ENCODE measurements at regions not wholly inside any gene's neighbourhood (a gene's known extent, or its start where the extent isn't known, plus 50 kb on each side); places are given as distances from the start of the nearest gene placed in this dataset.

- Histone ChIP-seq H2AFZ (ENCODE audit: insufficient read depth, low read depth, low read length, poor library complexity, severe bottlenecking) (no peak overlapping the region), H3K79me2 (ENCODE audit: insufficient read depth, low read length) (no peaks in the 10 kb centered on the region), H3K9ac (ENCODE audit: insufficient read depth, low read length, poor library complexity, severe bottlenecking) (no peak overlapping the region), H4K20me1 (ENCODE audit: insufficient read depth, low read length) (no peaks in the 10 kb centered on the region), H3K4me2 (replicated peaks; ENCODE audit: extremely low read depth, low read length, poor library complexity, severe bottlenecking) (no peak overlapping the region), H3K9me3 (replicated peaks in 1 of 2; ENCODE audit: control insufficient read depth in 1 of 2, insufficient read depth in 1 of 2, low read length in 2 of 2) (peaks cover 1 to 71% of the 10 kb centered on the region in 2 donors), H3K27ac (ENCODE audit: low read depth in 1 of 2, low read length in 2 of 2) (no peak overlapping the region), H3K27me3 (ENCODE audit: control insufficient read depth in 2 of 2, insufficient read depth in 2 of 2, low read length in 2 of 2) (no peaks in the 10 kb centered on the region), H3K4me1 (ENCODE audit: control insufficient read depth in 1 of 2, insufficient read depth in 2 of 2, low read length in 2 of 2) (no peaks in the 10 kb centered on the region), H3K36me3 (replicated peaks in 1 of 2; ENCODE audit: control insufficient read depth in 1 of 2, insufficient read depth in 2 of 2, low read length in 2 of 2) (no peaks in the 10 kb centered on the region), H3K4me3 (replicated peaks in 1 of 3; ENCODE audit: low read depth in 2 of 3, low read length in 3 of 3) (no peak overlapping the region)
- Mint-ChIP-seq H3K4me1 (no peaks in the 10 kb centered on the region), H3K4me3 (no peak overlapping the region), H3K36me3 (no peaks in the 10 kb centered on the region), H3K9me3 (peaks cover 21 to 60% (median 33%) of the 10 kb centered on the region in 7 donors), H3K27ac (no peak overlapping the region), H3K27me3 (ENCODE audit: low read depth in 3 of 3) (peaks cover 3 to 9% (median 3%) of the 10 kb centered on the region in 3 donors)
- no peak for TF ChIP-seq CTCF (IDR thresholded peaks at IDR 0.05)
- no peak for DNase-seq
- intact Hi-C loops (cut with micrococcal nuclease) = no loop called here
- 88% methylated on average over 20 of the region's 21 CpGs for WGBS (ENCODE audit: insufficient coverage)
Observed at GRCh38 chr7:389911-390601, 100.1 kb downstream of the FOXL3 start.

GRCh38 chr7:390761-391410 lies 100.9 kb downstream of the FOXL3 start:
- H3K9me3 ChIP-seq (replicated peaks in 1 of 2; ENCODE audit: control insufficient read depth in 1 of 2, insufficient read depth in 1 of 2, low read length in 2 of 2) = peaks cover 9 to 68% of the 10 kb centered on the region in 2 donors
- H3K27ac ChIP-seq (ENCODE audit: low read depth in 1 of 2, low read length in 2 of 2) = no peak overlapping the region
- 99% methylated on average over 19 of the region's 20 CpGs for WGBS (ENCODE audit: insufficient coverage)
- DNase-seq = no peak
- H3K4me2 ChIP-seq (replicated peaks; ENCODE audit: extremely low read depth, low read length, poor library complexity, severe bottlenecking) = no peak overlapping the region
- no peaks in the 10 kb centered on the region for H3K79me2 ChIP-seq (ENCODE audit: insufficient read depth, low read length)
- H3K36me3 ChIP-seq (replicated peaks in 1 of 2; ENCODE audit: control insufficient read depth in 1 of 2, insufficient read depth in 2 of 2, low read length in 2 of 2) = no peaks in the 10 kb centered on the region
- no peaks in the 10 kb centered on the region for H3K4me1 ChIP-seq (ENCODE audit: control insufficient read depth in 1 of 2, insufficient read depth in 2 of 2, low read length in 2 of 2)
- Mint-ChIP-seq H3K36me3 (no peaks in the 10 kb centered on the region), H3K27me3 (ENCODE audit: low read depth in 3 of 3) (peaks cover 2 to 6% (median 3%) of the 10 kb centered on the region in 3 donors), H3K4me1 (no peaks in the 10 kb centered on the region), H3K4me3 (no peak overlapping the region), H3K27ac (no peak overlapping the region), H3K9me3 (peaks cover 25 to 62% (median 41%) of the 10 kb centered on the region in 7 donors)
- no peak overlapping the region for H2AFZ ChIP-seq (ENCODE audit: insufficient read depth, low read depth, low read length, poor library complexity, severe bottlenecking)
- no peaks in the 10 kb centered on the region for H3K27me3 ChIP-seq (ENCODE audit: control insufficient read depth in 2 of 2, insufficient read depth in 2 of 2, low read length in 2 of 2)
- H4K20me1 ChIP-seq (ENCODE audit: insufficient read depth, low read length) = no peaks in the 10 kb centered on the region
- no peak overlapping the region for H3K4me3 ChIP-seq (replicated peaks in 1 of 3; ENCODE audit: low read depth in 2 of 3, low read length in 3 of 3)
- no peak for TF ChIP-seq CTCF (IDR thresholded peaks at IDR 0.05)
- no peak overlapping the region for H3K9ac ChIP-seq (ENCODE audit: insufficient read depth, low read length, poor library complexity, severe bottlenecking)
- intact Hi-C loops (cut with micrococcal nuclease) = no loop called here

Data from CD14-positive monocyte (primary cell).